ENCODE measurements at regions not wholly inside any gene's neighbourhood (a gene's known extent, or its start where the extent isn't known, plus 50 kb on each side); places are given as distances from the start of the nearest gene placed in this dataset.

DNA sequence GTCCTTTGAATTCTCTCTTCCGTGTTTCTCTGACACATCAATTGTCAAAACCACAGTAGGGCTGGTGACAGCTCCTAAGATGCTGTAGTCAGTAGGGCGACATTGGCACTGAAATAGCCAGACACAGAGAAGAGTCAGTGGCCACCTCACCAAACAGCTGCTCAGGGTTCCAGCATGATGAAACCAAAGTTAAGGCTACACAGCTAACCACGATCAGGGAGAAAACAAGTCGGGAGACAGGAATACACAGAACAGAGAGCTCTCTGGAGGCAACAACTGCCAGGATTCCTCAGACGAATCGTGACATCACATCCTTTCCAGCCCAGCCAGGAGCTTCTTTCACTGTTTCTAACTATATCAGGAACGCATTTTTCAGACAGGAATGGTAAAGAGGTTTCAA, 922.2 kb downstream of the SORCS1 start:
- H3K4me3 ChIP-seq (ENCODE audit: low read depth, poor library complexity, severe bottlenecking) = no peak overlapping the region
- no peak for TF ChIP-seq POLR2A (IDR thresholded peaks at IDR 0.05)
- TF ChIP-seq, protein P1, sequence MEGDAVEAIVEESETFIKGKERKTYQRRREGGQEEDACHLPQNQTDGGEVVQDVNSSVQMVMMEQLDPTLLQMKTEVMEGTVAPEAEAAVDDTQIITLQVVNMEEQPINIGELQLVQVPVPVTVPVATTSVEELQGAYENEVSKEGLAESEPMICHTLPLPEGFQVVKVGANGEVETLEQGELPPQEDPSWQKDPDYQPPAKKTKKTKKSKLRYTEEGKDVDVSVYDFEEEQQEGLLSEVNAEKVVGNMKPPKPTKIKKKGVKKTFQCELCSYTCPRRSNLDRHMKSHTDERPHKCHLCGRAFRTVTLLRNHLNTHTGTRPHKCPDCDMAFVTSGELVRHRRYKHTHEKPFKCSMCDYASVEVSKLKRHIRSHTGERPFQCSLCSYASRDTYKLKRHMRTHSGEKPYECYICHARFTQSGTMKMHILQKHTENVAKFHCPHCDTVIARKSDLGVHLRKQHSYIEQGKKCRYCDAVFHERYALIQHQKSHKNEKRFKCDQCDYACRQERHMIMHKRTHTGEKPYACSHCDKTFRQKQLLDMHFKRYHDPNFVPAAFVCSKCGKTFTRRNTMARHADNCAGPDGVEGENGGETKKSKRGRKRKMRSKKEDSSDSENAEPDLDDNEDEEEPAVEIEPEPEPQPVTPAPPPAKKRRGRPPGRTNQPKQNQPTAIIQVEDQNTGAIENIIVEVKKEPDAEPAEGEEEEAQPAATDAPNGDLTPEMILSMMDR (IDR thresholded peaks at IDR 0.05) = no peak

DNA sequence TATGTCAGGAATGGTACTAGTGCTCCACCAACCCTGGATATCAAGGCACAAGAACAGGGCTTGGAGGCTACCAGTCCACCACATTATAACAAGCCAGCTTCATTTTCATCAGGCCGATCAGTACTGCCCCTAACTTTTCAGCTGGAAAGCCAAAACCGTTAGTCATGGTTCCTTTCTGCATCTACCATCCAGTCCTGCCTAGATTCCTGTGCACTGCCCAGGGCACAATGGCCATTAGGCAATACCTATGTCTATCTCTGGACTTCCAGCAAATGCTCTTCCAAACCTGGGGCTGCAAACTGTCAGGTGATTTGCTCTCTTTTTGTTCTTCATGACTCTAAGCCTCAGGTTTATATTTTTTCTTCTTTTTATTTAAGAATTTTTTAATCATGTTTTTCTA, 937.7 kb downstream of the SORCS1 start:
- TF ChIP-seq, protein P1 (IDR thresholded peaks at IDR 0.05) = no peak
- no peak for TF ChIP-seq POLR2A (IDR thresholded peaks at IDR 0.05)
- 67 to 71% methylated on average over 2 of the region's 2 CpGs for WGBS, 2 donors
- H3K4me3 ChIP-seq (ENCODE audit: low read depth, poor library complexity, severe bottlenecking) = no peak overlapping the region
- intact Hi-C loops (cut with DNase I; ENCODE audit: low total_unique reads) = no loop called here
- DNase-seq (ENCODE audit: low spot score in 2 of 2) = no peak

More for the DNA sequence above, 922.2 kb downstream of the SORCS1 start:
- 64% methylated on average over 7 of the region's 7 CpGs for WGBS, 2 donors
- DNase-seq (ENCODE audit: low spot score in 2 of 2) = no peak
- intact Hi-C loops (cut with DNase I; ENCODE audit: low total_unique reads) = no loop called here

DNA sequence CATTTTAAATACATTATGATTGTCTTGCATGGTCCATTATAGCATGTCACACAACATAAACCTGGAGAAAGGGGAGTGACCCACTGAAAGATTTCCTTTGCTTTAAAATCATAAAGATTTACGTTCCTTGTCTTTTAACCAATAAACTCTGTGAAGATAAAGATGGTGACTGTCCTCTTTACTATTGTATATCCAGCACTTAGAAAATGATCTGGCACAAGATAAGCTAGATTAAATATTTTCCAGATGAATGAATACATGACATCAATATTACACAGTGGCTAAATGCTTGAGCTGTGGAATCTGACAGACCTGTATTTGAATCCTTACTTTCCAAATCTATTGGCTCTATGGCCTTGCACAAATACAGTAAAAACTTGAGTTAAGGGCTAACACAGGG, 938.4 kb downstream of the SORCS1 start:
- 84 to 88% methylated on average over 1 of the region's 1 CpG for WGBS, 2 donors
- TF ChIP-seq POLR2A (IDR thresholded peaks at IDR 0.05) = no peak
- TF ChIP-seq, protein P1 (IDR thresholded peaks at IDR 0.05) = no peak
- H3K4me3 ChIP-seq (ENCODE audit: low read depth, poor library complexity, severe bottlenecking) = no peak overlapping the region
- intact Hi-C loops (cut with DNase I; ENCODE audit: low total_unique reads) = no loop called here
- no peak for DNase-seq (ENCODE audit: low spot score in 2 of 2)

DNA sequence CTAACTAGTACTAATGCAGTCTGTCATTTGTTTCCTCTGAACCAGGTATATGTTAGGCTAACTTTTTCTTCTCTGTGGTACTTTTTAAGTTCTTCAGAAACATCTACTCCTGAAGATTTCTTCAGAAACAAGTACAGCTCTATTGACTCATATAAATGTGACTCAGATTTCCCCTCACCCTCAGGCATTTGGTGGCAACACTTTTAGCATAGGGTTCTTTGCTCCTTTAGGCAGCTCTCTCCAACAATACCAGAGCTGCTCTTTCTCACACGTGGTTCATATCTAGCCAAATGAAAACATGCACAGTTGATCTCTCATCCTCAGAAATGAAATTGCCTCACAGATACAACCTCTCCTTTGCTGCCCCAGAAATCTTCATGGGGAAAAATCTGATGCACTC, 939.8 kb downstream of the SORCS1 start:
- TF ChIP-seq, protein P1 (IDR thresholded peaks at IDR 0.05) = no peak
- TF ChIP-seq POLR2A (IDR thresholded peaks at IDR 0.05) = no peak
- WGBS, 2 donors = 10 to 26% methylated on average over 1 of the region's 1 CpG
- H3K4me3 ChIP-seq (ENCODE audit: low read depth, poor library complexity, severe bottlenecking) = no peak overlapping the region
- no peak for DNase-seq (ENCODE audit: low spot score in 2 of 2)
- intact Hi-C loops (cut with DNase I; ENCODE audit: low total_unique reads) = no loop called here

DNA sequence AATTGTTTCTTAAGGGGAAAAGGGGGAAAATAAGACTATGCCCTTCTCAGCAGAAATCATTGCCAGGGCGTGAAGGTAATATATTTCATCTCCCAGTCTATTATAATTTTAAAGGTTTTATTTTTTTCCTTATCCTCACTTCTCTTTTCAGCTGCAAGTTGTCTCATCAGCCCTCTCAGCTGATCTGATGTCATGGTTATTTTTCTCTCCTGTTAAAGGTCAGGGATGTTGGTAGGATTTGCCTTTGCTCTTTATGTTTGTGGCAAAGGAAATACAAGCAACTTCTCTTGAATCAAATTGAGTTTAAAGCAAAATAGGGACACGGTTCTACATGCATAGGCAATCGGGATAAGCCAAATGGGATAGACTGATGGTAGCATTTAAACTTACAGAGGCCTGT, 946.9 kb downstream of the SORCS1 start:
- no peak for TF ChIP-seq POLR2A (IDR thresholded peaks at IDR 0.05)
- TF ChIP-seq, protein P1 (IDR thresholded peaks at IDR 0.05) = no peak
- H3K4me3 ChIP-seq (ENCODE audit: low read depth, poor library complexity, severe bottlenecking) = no peak overlapping the region
- intact Hi-C loops (cut with DNase I; ENCODE audit: low total_unique reads) = no loop called here
- DNase-seq (ENCODE audit: low spot score in 2 of 2) = no peak
- WGBS, 2 donors = 62 to 68% methylated on average over 3 of the region's 3 CpGs

DNA sequence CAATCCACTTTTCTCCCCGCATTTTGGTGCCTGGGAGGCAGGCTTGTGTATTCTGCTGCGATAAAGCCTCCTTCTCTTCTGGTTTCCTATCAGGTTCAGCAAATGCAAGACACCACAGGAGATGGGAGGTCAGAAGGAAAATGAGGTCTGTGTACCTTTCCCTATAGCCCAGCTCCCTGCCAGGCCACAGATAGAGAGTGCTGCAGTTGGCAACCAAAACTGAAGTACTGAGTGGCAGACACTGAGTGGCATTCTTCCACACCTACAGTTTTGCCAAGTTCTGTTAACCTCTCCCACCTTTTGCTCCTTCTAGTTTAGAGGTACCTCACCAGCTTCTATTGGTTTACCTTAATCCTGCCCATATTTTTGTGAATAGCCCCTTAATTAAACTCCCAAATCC, 948.4 kb downstream of the SORCS1 start:
- TF ChIP-seq POLR2A (IDR thresholded peaks at IDR 0.05) = no peak
- TF ChIP-seq, protein P1 (IDR thresholded peaks at IDR 0.05) = no peak
- WGBS, 2 donors = 32 to 80% methylated on average over 2 of the region's 2 CpGs
- no peak overlapping the region for H3K4me3 ChIP-seq (ENCODE audit: low read depth, poor library complexity, severe bottlenecking)
- no peak for DNase-seq (ENCODE audit: low spot score in 2 of 2)
- intact Hi-C loops (cut with DNase I; ENCODE audit: low total_unique reads) = no loop called here

Data from lower leg skin (tissue), 4 donors.